NOMO-1 treated with DMSO at 0.1 percent for 48 hours (cell line): ENCODE measurements at regions not wholly inside any gene's neighbourhood (a gene's known extent, or its start where the extent isn't known, plus 50 kb on each side); places are given as distances from the start of the nearest gene placed in this dataset.

ENCODE experiments used
- DNase-seq: peaks from one replicate; lab custom pipeline; 2025; ENCODE audit not compliant: unreplicated experiment; lab: John Stamatoyannopoulos, UW

DNA sequence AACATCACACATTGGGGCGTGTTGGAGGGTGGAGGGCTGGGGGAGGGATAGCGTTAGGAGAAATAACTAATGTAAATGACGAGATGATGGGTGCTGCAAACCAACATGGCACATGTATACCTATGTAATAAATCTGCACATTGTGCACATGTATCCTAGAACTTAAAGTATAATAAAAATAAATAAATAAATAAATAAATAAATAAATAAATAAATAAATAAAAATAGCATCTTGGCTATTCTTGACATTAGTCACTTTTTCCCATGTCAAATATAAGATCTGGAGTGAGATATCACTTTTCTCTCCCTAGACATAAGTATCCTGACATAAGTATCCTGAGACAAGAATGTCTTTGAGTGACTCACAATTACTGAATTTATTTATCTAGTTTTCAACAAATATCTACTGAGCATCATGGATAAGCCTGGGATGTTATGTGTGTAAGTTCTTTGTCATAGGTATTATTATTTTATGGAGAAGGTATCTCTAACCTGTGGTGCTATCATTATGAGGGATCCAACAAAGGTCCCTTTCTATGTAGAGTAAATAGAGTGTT, 691.3 kb downstream of the SORCS1 start:
- DNase-seq, result no peak

DNA sequence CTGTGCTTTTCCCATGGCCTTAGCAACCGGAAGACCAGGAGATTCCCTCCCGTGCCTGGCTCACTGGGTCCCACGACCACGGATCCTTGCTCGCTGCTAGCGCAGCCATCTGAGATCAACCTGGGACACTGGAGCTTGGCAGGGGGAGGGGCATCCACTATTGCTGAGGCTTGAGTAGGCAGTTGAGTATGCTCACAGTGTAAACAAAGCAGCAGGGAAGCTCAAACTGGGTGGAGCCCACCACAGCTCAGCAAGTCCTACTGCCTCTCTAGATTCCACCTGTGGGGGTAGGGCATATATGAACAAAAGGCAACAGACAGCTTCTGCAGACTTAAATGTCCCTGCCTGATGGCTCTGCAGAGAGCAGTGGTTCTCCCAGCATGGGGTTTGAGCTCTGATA, 697.0 kb downstream of the SORCS1 start:
- DNase-seq, result no peak

DNA sequence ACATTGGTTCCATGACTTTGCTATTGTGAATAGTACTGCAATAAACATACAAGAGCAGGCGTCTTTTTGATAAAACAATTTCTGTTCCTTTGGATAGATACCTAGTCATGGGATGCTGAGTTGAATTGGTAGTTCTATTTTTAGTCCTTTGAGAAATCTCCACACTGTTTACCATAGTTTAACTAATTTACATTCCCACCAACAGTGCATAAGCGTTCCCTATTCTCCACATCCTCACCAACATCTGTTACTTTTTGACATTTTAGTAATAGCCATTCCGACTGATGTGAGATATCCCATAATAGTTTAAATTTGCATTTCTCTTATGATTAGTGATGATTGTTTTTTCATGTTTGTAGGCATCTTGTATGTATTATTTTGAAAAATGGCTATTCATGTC, 707.0 kb downstream of the SORCS1 start:
- DNase-seq, result no peak

DNA sequence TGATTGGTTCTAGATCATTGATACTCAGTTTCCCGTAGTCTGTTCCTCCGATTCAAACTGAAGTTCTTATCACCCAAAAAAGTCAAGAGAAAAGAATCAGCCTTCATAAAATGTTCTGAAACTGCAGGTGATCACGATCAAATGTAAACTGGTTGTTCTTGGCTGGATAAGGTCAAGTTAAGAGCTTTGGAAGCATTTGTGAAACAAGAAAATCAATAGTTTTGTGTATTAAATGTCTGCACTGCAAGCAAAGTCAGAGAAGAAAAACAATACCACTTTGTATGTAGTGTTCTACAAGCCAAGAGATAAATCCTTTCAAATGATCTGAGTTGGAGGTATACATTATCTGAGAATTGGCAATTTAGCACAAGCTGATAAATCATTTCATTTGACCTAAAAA, 710.3 kb downstream of the SORCS1 start:
- DNase-seq, result no peak

DNA sequence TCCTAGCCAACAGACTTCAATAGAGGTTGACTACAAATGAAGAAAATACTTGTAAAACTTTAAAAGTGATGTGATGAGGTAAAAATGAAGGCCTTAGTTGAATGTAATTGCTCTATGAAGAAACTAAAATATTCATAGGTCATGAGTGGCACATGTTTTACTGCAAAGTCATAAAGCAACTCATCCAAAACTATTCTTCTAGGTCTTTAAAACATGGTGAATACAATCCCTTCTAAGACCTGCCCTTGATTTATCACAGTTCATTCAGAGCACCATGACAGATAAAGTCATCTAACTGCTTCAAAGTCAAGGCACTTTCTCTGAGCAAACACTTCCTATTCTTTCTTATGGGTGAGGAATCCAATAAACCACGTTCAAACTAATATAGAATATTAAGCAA, 713.5 kb downstream of the SORCS1 start:
- no peak for DNase-seq

DNA sequence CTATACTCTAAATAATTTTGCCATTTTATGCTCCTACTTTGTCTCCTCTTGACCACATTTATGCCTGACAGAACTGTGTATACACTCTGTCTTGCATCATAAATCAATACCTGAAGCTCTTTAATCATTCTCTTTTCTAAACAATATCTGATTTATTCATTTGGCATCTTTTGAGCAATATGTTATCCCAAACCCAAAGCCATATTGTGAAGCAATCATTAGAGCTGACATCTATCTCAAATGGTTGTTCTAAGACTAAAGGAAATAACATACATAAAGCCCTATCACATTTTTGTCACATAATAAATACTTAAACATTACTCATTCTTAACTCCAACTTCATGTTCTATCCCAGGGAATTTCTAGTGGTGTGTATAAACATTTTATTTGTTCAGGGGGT, 717.6 kb downstream of the SORCS1 start:
- DNase-seq, result no peak

DNA sequence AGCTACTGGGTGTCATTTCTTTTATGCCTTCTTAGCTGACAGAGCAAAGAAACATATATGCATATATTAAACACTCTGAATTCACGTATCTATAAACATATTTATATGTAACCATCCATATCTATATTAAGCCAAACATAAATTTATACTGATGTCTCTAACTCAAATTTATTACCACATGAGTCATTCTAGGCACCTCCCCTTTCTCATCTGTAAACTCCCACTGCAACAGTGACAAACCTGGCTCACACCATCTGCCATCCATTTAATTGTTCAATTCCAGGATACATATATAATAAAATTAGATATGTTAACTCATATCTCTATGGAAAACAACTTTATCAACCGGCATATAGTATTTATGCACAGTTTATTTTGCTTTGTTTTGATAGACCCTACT, 722.3 kb downstream of the SORCS1 start:
- DNase-seq, result no peak

DNA sequence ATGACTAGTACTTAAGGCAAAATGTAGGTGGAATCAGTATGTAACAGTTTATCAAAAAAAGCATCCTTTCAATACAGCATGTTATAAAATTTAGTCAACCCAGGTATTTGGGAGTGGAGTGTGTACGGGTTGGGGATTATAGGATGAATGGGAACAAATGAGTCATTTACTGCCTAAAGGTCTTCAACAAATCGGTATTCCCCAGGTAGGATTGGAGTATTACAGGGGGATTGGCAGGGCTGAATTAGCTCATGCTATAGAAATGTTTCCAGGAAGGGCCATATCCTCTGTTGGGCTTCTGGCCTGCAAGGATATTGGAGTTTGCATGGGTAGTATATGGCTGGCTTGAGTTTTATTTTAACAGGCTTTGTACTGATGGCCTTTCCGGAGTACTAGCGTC, 723.7 kb downstream of the SORCS1 start:
- DNase-seq, result no peak

DNA sequence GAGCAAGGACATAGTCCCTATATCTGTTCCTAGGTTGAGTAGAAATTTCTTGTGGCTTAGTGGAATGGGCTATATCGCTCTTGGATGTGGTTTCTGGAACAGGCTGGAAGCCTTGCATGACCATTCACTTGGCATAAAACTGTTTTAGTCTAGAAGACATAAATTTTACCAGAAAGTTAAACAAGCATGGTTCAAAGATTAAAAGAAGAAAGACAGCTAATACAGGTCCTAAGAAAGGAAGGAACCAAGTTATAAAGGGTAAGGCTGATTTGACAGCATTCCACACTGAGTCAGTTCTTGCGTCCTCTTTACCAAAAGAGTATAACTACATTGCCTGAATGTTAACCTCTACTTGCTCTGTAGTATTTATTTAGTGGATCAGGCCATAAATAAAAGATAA, 724.2 kb downstream of the SORCS1 start:
- DNase-seq, result no peak

DNA sequence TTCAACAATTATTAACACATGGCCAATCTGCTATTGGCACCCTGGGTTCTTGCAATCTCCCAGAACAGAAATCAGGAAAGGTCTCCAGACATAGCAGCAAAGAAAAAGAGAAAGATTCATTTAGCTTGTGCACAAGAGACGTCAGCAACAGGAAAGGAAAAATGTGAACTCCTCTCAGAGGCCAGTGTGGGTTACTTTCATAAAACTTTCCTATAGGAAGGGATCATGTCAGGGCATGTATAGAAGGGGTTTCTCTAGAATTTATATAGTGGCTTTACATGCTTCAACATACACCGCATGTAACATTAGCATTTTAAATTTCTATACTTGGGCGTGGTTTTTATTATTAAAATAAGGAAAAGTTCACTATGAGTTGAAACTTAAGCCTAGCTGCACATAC, 725.1 kb downstream of the SORCS1 start:
- no peak for DNase-seq

DNA sequence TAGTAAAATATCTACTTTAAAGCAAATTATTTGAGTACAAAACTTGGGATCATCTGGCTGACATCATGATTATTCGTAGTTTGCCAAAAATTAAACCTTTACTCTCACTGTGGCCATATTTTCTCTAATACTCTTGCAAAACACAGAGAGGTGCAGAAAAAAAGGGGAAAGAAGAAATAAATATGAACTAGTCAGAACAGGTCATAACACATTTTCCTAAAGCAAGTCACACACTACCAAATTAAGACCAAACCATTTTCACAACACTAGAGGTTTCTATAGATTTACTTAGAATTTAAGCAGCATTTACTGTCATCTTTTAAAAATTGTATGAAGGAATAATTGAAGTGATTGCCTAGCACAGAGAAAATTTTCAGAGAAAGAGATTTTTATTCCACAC, 726.1 kb downstream of the SORCS1 start:
- no peak for DNase-seq

DNA sequence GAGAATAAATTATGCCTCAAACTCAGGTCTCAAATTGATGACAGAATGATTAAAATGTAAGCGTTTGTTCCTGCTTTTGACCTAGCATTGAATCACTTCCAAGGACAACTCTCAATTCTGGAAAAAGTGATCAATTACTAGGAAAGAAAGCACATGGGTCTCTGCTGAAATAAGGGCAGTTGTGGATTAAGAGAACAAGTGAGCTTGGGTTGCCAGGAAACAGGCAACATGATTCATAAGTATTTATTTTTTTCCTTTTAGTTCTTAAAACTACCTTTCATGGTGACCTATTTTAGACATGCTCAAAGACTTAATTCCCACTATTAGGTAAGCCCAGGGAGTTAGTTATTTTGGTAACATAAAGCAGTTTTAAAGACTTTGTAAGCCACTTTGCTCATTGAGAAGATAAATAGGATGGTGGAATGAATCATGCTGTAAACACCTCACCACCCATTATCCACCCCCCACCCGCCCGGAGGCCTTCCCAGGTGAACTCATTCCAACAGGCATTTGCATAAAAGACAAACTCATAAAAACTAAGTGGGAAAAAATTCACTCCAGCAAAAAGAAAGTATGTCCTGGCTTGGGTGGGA, 728.3 kb downstream of the SORCS1 start:
- no peak for DNase-seq

DNA sequence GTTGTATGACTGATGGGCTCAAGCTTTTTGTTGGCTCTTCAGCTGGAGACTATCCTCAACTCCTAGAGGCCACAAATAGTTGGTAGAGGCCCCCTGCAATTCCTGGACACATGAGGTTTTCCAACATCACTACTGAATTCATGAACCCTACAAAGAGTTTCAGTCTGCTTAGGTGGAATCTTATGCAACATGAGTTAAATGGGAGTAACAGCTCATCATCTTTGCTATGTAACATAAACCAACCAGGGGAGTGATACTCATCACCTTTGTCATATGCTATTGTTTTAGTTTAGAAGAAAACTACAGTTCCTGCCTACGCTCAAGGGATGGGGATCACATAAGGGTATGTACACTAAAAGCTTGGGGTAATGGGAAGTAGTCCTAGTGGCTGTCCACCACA, 729.4 kb downstream of the SORCS1 start:
- no peak for DNase-seq

DNA sequence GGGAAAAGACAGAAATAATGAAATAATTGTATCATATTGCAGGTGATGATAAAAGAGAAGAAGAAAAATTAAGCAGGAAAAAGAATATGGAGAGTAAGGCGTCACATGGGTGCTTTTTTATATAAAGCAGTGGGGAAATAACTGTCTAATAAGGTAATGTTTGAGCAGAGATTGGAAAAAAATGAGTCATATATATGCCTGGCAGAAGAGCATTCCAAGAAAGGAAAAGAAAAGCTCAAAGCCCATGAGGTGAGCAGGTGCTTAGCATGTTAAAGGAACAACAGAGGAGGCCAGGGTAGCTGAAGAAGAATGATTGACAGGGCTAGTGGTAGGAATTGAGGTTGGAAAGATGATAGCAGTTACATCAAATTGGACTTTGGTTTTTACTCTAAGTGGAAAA, 739.5 kb downstream of the SORCS1 start:
- no peak for DNase-seq

DNA sequence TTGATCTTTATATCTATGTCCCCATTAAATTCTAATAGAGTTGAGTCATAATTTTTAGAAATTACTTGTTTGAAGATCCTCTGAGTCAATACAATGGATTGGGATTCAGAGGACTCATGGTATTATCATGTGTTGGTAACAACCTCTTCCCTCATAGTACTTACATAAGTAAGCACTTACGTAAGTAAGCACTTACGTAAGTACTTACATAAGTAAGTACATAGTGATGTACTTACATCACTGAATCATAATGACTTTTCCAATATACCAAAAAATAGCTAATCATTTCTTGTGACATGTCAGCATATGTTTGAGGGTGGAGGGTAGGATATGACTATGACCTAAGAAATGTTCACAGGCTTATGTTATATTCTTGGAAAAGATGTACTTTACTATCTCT, 740.5 kb downstream of the SORCS1 start:
- no peak for DNase-seq

DNA sequence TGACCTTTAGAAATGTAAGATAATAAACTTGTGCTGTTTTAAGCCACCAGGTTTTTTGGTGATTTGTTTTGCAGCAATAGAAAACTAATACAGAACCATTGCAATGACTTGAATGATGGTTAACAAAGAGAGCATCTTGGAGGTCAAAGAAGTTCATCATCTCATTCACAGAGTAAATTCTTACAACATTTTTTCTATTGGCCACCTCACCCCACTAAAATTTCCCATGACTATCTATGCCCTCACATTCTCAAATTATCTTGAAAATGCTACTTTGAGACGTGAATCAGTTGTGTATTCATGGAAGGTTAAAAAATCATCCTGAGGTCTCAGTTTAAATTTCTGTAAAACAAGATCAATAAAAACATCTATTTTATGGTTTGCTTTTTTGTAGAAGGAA, 754.2 kb downstream of the SORCS1 start:
- no peak for DNase-seq

DNA sequence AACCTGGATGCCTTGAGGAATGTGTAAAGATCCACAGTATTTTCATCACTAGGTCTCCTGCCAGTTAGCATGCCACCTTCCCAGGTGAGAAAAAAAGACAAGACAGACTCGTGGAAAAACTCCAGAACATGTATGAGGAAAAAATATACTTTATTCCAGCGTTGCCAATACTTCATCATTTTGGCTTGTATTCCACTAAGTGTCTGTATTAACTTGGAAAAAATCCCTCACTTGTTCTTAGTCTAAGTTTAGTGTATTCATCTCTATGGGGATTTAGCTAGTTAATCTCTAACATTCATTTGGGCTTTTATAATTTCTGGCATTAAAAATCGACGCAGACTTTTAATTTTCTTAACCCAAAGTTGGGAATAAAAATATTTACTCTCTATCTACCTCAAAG, 759.4 kb downstream of the SORCS1 start:
- no peak for DNase-seq

DNA sequence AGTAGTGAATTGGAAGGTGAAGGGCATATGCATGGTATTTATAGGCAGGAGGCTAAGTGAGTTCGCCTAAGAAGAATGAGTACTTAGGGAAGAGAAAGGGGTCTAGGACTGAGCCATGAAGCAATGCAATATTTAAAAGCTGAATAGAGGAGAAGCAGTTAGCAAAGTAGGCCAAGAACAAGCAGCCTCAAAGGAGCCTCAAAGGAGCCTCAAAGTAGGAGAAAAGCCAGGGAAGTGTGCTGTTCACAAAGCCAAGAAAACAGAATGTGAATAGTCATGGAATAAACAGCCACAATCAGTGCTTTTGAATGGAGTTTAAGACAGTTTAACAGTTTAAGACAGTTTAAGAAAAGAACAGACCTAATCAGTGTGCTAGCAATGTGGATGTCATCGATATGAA, 762.0 kb downstream of the SORCS1 start:
- DNase-seq, result no peak

DNA sequence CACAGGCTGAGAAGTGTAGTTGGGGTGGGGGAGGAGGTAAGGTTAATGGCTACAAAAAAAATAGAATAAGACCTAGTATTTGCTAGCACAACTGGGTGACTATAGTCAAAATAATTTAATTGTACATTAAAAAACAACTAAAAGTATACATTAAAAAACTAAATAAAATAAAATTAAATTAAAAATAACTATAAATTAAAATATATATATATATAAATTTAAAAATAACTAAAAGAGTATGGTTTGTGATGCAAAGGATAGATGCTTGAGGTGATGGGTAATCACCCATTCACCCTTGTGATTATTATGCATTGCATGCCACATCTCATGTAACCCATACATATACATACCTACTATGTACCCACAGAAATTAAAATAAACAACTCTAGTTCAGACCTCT, 762.5 kb downstream of the SORCS1 start:
- no peak for DNase-seq

DNA sequence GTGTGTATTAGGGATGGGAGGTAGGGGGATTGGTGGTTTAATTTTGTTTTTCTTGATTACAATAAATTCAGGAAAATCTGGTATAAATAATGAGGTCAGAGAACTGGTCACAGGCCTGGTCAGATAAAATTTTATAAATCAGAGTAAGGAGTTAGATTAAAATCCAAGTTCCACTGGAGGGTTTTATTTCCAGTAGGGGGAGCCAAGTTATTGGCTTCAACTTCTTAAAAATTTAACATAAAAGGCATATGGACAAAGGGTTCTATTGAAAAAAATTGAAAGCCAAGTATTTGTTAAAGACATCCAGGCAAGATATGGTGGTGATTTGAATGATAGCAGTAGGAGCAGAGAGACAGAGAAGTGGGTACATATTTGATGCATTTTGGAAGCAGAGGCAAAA, 763.3 kb downstream of the SORCS1 start:
- DNase-seq, result no peak

DNA sequence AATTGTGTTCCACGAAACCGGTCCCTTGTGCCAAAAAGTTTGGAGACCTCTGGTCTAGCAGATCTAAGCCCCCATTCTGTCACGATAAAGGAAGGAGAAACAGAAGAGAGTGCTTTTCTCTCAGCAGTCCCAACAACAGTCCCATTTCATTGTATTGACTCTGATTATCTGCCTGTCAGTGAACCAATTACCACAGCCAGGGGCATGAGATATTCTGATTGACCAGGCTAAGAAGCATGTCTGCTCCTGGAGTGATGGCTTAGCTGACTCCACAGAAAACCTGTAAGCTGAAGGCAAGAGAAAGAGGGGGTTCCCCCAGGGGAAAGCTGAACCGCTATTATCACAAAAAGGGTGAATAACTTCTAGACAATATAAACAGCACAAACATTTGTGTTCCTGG, 765.4 kb downstream of the SORCS1 start:
- DNase-seq, result no peak

DNA sequence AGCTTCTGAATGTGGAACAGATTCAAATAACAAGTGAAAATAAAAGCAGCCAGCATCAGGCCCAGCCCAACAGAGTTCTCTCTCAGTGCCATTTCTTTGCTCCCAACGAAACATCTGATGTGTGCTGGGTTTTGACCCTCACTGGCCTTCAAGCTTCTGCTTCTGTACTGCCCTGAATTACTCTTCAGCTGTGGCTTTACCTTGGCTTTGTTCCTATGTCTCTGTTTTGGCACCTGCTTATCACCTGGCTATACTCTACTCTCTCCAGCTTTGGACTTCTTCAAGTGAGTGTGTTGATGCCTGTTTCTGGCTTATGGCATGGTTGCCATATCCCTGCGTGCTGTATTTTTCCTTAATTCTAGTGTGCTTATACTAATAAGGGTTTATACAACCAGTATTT, 768.3 kb downstream of the SORCS1 start:
- no peak for DNase-seq

DNA sequence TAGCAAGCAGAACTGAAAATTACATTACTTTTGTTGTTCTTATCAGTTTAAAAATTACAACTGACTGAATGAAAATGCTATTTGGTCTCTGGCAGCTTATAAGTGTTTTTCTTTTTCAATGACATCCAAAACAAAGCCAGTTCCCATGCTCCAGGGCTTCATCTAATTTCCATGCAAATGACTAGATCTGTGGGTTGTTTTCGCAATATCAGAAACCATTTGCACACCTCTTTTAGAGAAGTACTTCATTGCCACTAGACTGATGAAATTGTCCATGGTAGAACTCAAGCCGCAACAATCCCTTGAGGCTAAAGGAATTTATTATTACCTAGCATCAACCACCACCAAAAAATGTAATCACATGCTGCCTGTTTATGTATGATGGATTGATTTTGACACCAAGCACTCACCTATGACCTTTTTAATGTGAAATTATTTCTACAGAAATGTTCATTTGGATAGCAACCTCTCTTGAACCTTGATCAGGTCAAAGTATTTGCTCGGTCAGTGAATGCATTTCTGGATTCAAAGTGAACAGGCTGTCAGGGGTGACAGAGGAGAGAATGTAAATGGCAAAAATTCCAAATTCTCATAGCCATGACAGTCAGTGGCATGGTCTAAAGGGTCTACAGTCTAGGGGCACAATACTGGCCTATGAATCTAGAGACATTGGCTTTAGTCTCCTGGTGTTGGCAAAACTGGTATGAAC, 769.3 kb downstream of the SORCS1 start:
- peak; percentile 65 for DNase-seq
